Uterus (tissue), 2 donors: ENCODE measurements at regions not wholly inside any gene's neighbourhood (a gene's known extent, or its start where the extent isn't known, plus 50 kb on each side); places are given as distances from the start of the nearest gene placed in this dataset.

ENCODE experiments used
- CTCF ChIP-seq, 4 experiments: fragments of 200-600 bp in 2 of 4; fragments of 450-650 bp in 2 of 4; sonication (generic) in 2 of 4; IDR thresholded peaks; one replicate each; pipeline ENCODE4 v1.5.1; 2016 to 2019; ENCODE audit warnings: antibody characterized with exemption in 4 of 4, mild to moderate bottlenecking in 2 of 4, moderate library complexity in 1 of 4
- POLR2A ChIP-seq, 2 donors: fragments of 450-650 bp; IDR thresholded peaks; one replicate each; pipeline ENCODE4 v1.6.1; 2016; ENCODE audit warnings: antibody characterized with exemption in 2 of 2, mild to moderate bottlenecking in 1 of 2, moderate library complexity in 1 of 2

- TF ChIP-seq POLR2A (IDR thresholded peaks at IDR 0.05) (no peak), CTCF (IDR thresholded peaks at IDR 0.05) (no peak)
Observed at GRCh38 chr2:122031544-122032263, 276.3 kb downstream of the TSN start.
